CD4-positive, alpha-beta T cell treated with Interleukin-1 beta for 1 hour (primary cell): ENCODE measurements at regions not wholly inside any gene's neighbourhood (a gene's known extent, or its start where the extent isn't known, plus 50 kb on each side); places are given as distances from the start of the nearest gene placed in this dataset.
"Not testable (repeated sequence)": the region's sequence is repeated elsewhere in the genome, so short reads cannot be mapped to it uniquely, and the experiment has no call there.

Experiments used
- DNase-seq, 2 donors: peaks; one replicate each; pipeline ENCODE4 v3.0.0-alpha.2; 2020 to 2022

GRCh38 chr4:116101321-116101720 lies 984.1 kb downstream of the TRAM1L1 start:
- no peak for DNase-seq

GRCh38 chr4:116099596-116099995 lies 985.8 kb downstream of the TRAM1L1 start:
- DNase-seq = no peak

GRCh38 chr4:116097353-116097752 lies 983.9 kb upstream of the NDST4 start:
- DNase-seq = not testable (repeated sequence)

- no peak for DNase-seq
Observed at GRCh38 chr4:116092961-116093360, 979.5 kb upstream of the NDST4 start.

- DNase-seq = no peak
Observed at GRCh38 chr4:116088771-116089170, 975.4 kb upstream of the NDST4 start.

- DNase-seq = no peak
Observed at GRCh38 chr4:116082808-116083366, 969.5 kb upstream of the NDST4 start.

GRCh38 chr4:116073051-116073450 lies 959.6 kb upstream of the NDST4 start:
- no peak for DNase-seq

GRCh38 chr4:116070283-116070682 lies 956.9 kb upstream of the NDST4 start:
- no peak for DNase-seq

GRCh38 chr4:116066711-116067245 lies 953.4 kb upstream of the NDST4 start:
- DNase-seq = no peak

GRCh38 chr4:116064331-116064730 lies 950.9 kb upstream of the NDST4 start:
- DNase-seq = no peak

- DNase-seq = no peak
Observed at GRCh38 chr4:116059361-116059760, 945.9 kb upstream of the NDST4 start.

- DNase-seq = no peak
Observed at GRCh38 chr4:116058129-116058528, 944.7 kb upstream of the NDST4 start.

- no peak for DNase-seq
Observed at GRCh38 chr4:116055857-116056827, 942.7 kb upstream of the NDST4 start.

GRCh38 chr4:116027311-116027710 lies 913.9 kb upstream of the NDST4 start:
- DNase-seq = no peak

GRCh38 chr4:116024954-116025708 lies 911.7 kb upstream of the NDST4 start:
- DNase-seq = no peak

GRCh38 chr4:116023049-116023448 lies 909.6 kb upstream of the NDST4 start:
- no peak for DNase-seq

GRCh38 chr4:116020141-116020722 lies 906.8 kb upstream of the NDST4 start:
- DNase-seq = no peak

GRCh38 chr4:116018831-116019230 lies 905.4 kb upstream of the NDST4 start:
- no peak for DNase-seq

- DNase-seq = no peak
Observed at GRCh38 chr4:116016201-116016600, 902.8 kb upstream of the NDST4 start.

- no peak for DNase-seq
Observed at GRCh38 chr4:116015549-116015948, 902.1 kb upstream of the NDST4 start.

- no peak for DNase-seq
Observed at GRCh38 chr4:116015062-116015461, 901.6 kb upstream of the NDST4 start.

- DNase-seq = no peak
Observed at GRCh38 chr4:116010923-116011322, 897.5 kb upstream of the NDST4 start.

- DNase-seq = no peak
Observed at GRCh38 chr4:116005806-116006088, 892.3 kb upstream of the NDST4 start.
